NCI-H1694 treated with DMSO at 0.1 percent for 48 hours (cell line): ENCODE measurements at regions not wholly inside any gene's neighbourhood (a gene's known extent, or its start where the extent isn't known, plus 50 kb on each side); places are given as distances from the start of the nearest gene placed in this dataset.
"Not testable (repeated sequence)": the region's sequence is repeated elsewhere in the genome, so short reads cannot be mapped to it uniquely, and the experiment has no call there.

Experiments used
- DNase-seq: peaks from one replicate; lab custom pipeline; 2025; lab: John Stamatoyannopoulos, UW

DNA sequence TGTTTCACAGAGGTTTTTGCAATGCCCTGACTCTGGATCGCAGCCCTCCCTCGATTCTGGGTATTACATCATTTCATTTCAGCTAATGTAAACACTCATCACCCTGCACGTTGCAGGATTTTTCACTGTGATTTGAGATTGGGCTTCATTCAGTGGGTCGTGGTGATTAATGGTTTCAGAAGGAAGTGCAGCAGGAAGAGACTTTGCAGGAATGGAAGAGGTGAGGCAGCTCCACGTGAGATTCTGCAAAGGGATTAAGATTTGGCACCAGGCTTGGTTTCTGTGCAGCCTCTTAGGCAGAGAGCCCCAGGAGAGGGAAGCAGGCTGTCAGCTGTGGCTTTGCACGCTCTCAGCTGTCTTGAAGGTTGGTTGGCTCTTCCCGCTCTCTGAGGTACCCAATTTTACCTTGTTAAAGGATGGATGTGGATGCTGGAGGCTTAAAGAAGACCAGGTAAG lies 95.2 kb downstream of the PLCE1 start:
- DNase-seq, result no peak

DNA sequence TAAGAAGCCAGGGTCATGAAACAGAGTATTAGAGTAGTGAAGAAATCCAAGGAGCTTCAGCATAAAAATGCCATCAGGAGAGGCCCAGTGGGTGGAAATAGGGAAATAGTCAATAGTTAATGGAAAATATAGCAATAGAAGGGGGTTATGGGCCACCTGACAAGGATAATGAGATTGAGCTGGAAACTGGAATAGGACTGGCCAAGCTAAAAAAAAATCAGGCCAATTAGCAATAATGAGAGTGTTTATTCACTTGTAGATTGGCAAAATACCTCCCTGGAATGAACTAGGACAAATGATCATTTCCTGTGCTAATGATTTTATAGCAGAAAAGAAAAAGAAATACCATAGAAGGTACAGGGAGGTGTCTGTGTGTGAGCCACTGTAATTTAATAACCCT lies 97.9 kb downstream of the PLCE1 start:
- no peak for DNase-seq

DNA sequence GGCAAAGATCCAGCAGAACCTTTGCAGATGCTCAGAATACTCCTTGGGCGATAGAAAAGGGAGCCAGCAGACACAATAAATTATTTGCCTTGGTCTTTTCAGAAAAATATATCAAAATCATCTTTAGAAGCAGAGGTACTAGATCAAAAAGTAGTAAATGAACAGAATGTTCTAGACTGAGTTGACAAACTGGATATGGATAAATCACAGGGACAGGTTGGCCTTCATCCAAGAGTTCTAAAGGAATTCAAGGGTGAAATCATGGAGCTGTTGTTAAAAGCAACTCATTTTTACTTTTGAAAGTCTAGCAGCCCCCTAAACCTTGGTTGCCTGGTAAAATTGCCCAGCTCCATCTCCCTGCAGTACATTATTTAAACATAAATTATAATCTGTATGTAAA lies 99.1 kb downstream of the PLCE1 start:
- no peak for DNase-seq

DNA sequence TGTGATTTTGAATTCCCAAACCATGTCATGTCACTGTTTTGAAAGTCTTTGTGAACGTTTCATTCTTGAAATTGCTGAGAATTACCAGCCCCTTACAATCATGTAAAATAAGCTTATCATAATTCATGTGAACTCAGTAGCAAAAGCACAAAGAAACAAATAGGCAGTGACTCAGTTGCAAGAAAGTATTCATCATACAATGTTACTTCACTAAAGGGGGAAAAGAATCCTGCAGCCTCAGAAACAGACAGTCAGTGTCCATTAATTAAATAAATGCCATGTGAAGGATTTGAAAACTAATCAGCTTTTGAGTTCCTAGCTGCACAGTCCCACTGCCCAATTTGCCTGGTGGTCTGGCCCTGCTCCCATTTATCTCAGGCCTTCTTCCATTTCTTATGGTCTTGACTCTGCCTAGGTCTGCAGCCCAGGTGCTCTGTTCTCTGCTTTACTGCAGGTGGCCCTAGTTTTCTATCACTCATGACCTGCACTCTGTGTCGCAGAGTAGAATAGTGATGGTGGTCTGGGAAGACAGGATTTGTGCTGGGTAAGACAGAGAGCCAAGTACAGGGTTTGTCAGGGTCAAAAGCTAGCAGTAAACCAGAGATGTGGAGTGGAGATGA lies 99.7 kb downstream of the PLCE1 start:
- no peak for DNase-seq

DNA sequence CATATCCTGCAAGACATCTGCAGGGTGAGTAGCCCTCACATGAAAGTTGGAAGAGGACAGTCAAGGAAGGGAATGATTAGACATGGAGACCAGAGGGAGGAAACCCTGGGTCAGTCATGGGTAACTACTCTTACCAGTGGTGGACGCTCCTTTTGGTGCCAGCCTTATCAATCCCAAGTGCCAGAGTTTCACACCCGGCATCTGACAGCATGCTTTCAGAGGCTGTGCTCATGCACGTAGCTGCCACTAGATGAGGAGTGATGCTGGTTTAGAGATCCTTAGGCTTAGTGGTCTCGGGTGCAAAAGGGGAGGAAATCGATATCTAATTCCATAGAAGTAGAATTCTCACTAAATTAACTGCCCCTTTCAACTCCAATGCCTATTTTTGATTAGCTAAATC lies 100.8 kb downstream of the PLCE1 start:
- DNase-seq, result no peak

DNA sequence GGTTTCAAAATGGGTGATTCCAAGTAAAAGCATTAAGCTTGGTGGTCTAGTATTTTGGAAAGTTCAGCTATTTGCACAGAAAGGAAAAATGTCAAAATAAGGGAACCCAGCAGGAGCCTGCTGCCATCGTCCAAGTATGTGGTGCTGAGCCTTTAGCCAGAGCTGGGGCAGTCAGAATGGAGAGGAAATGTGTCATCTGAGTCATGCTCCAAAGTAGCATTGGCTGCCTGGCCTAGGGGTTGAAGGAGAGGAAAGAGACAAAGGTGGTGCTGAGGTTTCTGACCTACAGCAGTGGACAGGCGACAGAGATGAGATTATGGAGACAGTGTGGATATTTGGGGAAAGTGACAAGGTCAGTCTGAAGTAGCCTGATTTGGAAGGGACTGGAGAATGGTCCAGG lies 103.9 kb downstream of the PLCE1 start:
- DNase-seq, result no peak

DNA sequence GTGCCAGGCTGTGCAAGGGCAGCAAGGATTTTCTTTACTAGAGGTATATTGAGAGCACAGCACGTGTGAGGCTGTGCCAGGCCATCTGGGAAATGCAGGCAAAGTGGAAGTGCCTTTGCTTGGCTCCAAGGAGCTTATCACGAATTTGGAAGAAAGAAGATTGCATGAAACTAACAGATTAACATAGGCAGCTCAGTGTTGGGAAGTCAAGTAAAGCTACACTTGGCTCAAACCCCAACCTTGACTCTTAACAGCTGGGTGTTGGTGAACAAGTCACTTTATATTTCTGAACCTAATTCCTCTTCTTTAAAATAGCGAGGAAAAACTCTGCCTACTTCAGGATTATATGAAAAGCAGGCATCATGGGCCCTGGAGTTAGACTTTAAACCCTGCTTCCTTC lies 105.2 kb downstream of the PLCE1 start:
- no peak for DNase-seq

DNA sequence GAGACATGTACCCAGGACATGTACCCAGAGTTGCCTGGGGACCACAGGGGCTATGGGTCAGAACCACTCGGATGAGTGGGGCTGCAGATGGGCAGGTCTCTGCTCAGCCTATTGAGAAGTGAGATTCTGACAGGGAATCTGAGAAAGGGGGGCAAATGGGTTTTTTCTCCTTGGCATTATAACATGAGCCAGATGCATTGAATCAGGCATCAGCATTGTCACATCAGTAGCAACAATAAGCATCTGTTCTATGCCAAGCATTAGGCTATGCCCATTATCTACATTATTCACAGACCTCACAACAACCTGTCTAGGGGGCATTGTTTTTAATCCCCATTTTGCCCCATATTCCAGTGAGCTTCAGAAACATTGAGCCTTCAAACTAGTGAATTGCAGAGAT lies 108.2 kb downstream of the PLCE1 start:
- DNase-seq, result no peak

DNA sequence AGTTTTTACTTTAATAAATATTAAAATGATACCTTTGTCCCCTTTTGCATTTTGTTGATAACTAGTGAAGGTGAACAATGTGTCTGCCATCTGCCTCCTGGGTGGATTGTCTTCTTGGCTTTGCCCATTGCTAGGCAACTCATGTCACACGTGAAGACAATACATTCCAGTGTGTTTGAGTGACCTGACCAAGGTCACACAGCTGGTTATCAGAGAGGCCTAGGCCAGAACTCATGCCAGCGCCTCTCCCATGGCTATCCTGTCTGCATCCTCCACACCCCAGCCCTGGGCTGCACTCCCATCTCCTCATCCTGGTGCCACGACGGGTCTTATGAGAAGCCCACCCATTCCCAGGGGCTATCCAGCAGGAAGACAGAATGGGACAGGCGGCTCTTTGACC lies 108.7 kb downstream of the PLCE1 start:
- no peak for DNase-seq

DNA sequence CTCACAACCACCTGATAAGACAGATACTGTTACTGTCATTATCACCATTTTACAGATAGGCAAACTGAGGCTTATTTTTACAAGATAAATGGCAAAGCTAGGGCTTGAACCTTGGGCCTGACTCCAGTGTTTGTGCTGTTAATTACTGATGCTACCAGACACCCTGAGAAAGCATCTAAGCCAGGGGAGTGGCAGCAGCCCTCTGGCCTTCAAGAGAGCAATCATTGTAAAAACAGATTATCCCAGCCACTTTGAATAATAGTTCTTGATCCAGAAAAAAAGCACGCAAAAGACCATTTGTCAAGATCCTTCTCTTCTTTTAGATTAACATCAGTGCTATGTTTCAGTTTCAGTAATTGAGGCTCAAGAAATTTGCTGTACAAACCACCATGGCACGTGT lies 109.5 kb downstream of the PLCE1 start:
- no peak for DNase-seq

DNA sequence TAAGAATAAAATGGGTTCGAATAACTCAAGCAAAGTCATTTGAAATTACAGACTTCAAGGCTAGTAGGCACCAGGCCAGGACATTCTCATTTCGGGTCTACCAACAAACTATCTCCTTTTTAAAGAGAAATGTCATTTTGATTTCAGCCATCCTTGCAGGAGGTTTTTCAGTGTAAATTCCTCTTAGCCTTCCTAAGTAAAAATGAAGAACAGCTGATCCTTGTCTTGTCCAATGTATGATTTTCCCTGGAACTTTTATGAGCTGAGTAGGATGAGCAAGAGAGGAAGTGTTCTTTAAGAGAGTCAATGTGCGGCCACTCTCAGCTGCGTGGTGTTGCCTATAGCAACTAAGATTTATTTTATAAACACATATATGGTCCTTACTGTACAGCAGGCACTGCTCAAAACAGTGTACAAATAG lies 110.1 kb downstream of the PLCE1 start:
- no peak for DNase-seq

DNA sequence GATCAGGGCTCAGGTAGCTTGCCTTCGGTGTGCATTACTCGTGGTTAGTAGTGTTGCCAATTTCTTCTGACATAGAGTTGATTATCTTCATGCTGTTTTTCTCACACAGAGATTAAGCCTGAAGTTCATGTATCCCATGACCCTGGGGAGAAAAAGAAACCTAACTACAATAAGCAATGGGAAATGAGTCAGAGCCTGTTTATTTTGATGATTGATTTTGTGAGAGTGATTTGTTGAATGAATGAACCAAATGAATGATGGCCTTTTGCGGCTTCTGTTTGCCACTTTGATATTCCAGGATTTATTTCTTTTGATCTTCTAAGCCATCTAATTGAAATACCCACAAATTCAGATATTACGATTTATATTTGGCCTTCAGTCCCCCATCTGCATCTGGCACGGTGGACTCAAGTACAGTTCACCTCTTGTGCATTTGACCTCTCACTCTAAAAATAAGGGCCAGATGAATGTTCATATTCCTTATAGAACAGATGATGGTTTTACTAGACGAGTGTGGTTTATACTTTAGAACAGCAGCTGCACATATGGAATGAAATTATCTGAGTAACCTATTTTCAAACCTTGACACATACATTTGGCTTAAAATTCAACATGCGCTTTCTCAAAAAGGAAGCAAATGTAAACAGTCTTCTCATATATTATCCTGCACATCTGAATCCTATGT lies 110.7 kb downstream of the PLCE1 start:
- no peak for DNase-seq

DNA sequence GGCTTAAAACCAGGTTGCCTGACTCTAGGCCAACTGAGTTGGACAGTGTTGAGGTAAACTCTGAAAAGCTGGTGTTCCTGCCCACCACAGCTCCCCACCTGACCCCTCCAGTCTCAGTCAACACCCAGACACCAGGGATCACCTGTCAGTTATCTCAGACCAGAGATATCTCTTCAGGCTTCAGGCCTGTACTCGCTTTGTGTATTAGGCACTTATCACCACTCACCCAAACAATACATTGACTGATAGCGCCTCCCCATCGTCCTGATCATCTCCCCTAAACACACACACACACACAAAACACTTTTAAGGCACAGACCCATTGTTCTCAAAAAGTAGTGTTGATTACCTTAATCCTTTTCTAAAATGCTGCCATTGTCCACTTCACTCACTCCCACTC lies 111.5 kb downstream of the PLCE1 start:
- no peak for DNase-seq

DNA sequence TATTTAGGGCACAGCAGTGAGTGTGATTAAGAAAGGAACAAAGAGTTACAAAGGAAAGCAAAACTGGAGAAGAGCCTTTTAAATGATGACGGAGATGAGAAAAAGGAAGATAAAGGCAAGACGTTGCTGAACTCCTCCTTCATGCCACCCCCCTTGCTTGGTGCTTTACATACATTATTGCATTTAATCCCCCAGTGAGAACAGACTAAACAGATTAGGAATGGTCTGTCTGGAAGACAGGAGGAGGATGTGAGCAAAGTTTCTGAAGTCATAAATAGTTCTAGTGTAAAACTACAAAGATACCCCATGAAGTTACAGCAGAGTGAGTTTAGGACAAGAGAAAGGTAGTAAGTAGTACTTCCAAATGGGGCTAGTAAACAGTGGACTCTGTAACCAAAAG lies 113.5 kb downstream of the PLCE1 start:
- no peak for DNase-seq

DNA sequence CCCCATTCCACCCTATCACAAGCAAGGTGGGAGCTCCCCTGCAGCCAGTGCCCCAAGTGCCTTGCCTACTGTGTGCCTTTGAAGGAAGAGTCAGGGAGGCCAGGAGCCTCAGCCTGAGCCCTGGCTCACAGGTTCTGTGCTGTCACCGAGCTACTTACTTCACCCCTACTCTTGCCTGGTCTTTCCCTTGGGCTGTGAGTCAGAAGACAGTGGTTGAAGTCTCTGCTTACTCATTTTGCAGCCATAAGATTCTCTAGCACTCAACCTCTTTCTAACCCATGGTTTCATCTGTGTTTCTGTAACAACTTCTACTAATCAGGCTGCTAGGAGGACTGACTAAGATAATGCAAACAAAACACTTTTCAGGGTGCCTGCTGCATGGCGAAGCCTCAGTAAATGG lies 114.5 kb downstream of the PLCE1 start:
- no peak for DNase-seq

DNA sequence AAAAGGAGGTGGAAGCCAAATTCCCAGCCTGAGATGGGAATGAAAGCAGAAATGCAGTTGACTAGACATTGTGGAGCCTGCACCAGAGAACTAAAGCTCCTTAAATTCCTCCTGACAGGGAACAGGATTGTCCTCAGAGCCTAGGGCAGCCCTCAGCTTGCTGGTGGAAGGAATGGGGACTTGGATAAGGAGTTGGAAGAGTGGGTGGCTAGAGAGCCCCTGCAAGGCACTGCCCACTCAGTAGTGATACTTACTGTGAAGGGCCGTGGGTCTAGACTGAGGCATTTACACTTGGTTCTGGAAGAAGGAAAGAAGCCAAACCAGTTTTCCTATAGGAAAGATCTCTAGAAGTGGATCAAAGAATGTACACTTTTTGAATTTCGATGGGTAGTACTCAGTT lies 117.6 kb downstream of the PLCE1 start:
- DNase-seq, result no peak

DNA sequence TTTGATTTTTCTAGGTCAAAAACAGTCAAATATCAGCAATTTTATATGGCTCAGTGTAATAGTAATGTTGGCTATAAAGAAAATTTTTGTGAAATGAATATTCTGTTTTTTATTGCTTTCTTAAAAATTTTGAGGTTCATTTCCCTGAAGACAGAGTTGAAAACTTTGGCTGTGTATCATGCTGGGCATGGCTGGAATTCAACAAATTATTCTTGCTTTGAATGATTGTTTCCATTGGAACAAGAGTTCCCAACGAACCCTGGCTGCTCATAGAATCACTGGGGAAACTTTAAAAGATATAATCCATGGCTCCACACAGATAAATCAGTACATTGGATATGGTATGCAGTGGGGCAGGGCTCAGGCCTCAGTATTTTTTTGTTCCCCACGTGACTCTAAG lies 118.6 kb downstream of the PLCE1 start:
- DNase-seq, result no peak

DNA sequence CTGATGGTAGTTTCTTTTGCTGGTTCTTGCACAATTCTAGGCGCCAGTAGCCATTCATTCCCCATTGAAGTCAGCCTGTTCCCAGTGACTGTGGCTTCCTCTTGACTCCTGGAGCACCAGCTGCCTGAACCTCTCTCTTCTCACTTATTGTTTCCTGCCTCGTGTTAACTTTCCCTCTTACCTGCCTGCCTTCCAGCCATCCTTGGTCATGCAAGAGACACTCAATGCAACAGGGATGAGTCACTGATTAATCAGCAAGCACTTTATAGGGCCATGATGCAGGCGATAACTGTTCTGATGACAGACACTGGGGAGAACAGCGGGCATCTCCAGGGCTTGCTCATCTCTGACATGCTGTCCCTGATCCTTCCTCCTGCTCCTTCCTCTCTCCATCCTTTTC lies 122.0 kb downstream of the PLCE1 start:
- DNase-seq, result no peak

DNA sequence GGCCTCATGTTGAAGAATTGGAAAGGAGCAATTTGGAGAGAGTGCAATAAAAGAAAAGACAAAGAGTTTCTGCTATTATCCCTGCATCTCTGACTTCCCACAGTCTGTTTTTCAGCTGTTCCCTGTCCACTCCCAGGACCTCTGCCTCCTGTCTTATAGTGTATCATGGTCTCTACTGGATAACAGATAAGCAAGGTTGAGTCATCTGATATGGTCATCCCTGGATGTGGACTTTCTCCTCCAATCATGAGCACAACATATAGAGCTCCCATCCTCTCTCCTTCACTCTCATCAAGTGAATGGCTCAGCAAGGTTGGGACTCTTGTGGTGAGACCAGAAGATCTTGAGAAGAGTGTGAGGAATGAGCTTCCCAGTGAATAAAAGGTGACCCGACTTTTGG lies 123.1 kb downstream of the PLCE1 start:
- DNase-seq, result no peak

DNA sequence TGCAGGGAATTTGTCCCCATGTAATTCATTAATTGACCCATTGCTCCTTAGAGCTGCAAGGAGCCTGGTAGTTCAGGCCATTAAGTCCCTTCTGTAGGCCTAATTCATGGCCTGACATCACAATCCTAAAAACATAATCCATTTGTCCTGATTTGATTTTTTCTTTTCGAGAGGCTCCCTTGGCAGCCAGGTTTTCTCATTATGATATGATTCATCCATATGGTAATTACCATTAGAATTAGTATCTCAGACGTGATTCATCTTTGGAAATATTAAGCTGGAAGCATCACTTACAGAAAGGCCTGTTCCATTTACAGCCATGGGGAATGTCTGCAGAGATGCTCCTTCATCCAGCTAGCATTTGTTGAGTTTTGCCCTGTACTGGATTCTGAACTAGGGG lies 128.5 kb downstream of the PLCE1 start:
- no peak for DNase-seq

DNA sequence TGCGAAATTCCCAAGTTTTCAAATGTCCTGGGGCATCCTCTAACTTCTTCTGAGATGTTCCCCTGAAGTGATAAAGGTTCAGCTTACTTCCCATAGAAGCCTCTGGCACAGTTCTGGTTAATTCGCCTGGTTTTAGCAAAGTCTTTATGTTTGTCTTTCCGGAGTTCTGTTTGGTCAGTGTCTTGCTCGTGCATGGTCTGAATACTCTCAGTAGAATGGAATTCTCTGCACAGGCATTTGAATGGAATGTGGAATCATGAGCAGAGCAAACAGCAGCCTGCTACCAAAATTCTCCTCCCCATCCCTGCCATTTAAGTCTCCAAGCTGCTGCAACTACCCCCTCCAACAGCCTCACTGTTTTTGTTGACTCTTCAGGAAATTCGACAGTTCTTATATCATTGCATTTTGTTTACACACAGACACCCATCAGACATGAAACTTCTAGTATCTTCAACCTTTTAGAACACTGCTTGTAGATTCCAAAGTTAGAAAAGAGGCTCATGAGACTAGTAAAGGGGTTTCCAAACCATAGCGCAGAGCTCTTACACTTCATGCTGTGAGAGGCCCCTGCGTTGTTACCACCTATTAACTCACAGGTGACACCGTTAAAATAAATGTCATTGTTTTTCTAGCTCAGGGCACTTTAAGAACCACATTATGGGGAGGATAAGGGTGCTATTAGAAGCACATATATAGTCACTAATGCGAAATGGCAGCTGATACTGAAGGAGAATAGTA lies 129.7 kb downstream of the PLCE1 start:
- DNase-seq, result no peak

DNA sequence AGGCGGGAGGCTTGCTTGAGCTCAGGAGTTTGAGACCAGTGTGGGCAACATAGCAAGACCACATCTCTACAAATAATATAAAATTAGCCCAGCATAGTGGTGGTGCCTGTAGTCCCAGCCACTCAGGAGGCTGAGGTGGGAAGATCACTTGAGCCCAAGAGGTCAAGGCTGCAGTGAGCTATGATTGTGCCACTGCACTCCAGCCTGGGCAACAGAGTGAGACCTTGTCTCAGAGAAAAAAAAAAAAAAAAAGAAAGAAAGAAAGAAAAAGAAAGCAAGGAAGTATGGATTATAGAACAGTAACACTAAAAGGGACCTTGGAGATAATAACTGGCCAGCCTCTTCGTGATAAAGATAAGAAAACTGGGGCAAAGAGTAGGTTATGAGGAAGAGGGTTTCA lies 130.4 kb downstream of the PLCE1 start:
- DNase-seq, result not testable (repeated sequence)

DNA sequence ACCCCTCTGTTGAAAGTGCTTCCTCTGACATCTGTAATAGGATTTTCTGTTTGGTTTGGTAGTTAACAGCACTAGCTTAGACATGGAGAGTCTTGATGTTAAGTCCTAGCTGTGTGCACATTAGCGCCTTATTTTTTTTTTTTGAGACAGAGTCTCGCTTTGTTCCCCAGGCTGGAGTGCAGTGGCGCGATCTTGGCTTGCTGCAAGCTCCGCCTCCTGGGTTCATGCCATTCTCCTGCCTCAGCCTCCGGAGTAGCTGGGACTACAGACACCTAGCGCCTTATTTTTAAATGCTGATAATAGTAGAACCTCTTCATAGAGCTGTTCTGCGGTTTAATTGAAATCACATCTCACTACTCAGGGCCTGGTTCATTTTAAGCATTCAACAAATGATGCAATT lies 131.5 kb downstream of the PLCE1 start:
- not testable (repeated sequence) for DNase-seq
